ENCODE measurements at regions not wholly inside any gene's neighbourhood (a gene's known extent, or its start where the extent isn't known, plus 50 kb on each side); places are given as distances from the start of the nearest gene placed in this dataset.
"Not testable (repeated sequence)": the region's sequence is repeated elsewhere in the genome, so short reads cannot be mapped to it uniquely, and the experiment has no call there.

DNA sequence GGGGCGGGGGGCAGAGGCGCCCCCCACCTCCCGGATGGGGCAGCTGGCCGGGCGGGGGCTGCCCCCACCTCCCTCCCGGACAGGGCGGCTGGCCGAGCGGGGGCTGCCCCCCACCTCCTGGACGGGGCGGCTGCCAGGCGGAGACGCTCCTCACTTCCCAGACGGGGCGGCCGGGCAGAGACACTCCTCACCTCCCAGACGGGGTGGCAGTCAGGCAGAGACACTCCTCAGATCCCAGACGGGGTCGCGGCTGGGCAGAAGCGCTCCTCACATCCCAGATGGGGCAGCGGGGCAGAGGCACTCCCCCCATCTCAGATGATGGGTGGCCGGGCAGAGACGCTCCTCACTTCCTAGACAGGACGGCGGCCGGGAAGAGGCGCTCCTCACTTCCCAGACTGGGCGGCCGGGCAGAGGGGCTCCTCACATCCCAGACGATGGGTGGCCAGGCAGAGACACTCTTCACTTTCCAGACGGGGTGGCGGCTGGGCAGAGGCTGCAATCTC, 240.1 kb downstream of the NPIPA7 start:
- not testable (repeated sequence) for TF ChIP-seq EZH2 (IDR thresholded peaks at IDR 0.05; ENCODE audit: low read length, unreplicated experiment)
- TF ChIP-seq, protein P1, sequence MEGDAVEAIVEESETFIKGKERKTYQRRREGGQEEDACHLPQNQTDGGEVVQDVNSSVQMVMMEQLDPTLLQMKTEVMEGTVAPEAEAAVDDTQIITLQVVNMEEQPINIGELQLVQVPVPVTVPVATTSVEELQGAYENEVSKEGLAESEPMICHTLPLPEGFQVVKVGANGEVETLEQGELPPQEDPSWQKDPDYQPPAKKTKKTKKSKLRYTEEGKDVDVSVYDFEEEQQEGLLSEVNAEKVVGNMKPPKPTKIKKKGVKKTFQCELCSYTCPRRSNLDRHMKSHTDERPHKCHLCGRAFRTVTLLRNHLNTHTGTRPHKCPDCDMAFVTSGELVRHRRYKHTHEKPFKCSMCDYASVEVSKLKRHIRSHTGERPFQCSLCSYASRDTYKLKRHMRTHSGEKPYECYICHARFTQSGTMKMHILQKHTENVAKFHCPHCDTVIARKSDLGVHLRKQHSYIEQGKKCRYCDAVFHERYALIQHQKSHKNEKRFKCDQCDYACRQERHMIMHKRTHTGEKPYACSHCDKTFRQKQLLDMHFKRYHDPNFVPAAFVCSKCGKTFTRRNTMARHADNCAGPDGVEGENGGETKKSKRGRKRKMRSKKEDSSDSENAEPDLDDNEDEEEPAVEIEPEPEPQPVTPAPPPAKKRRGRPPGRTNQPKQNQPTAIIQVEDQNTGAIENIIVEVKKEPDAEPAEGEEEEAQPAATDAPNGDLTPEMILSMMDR (conservative IDR thresholded peaks at IDR 0.05; ENCODE audit: low read depth, low read length): not testable (repeated sequence)
